ENCODE measurements at regions not wholly inside any gene's neighbourhood (a gene's known extent, or its start where the extent isn't known, plus 50 kb on each side); places are given as distances from the start of the nearest gene placed in this dataset.

- no peak for TF ChIP-seq CTCF (IDR thresholded peaks at IDR 0.05)
- no peak for TF ChIP-seq POLR2A (IDR thresholded peaks at IDR 0.05)
- TF ChIP-seq EP300 (IDR thresholded peaks at IDR 0.05), result no peak
- TF ChIP-seq POLR2AphosphoS5 (IDR thresholded peaks at IDR 0.05), result no peak
These were observed 838.6 kb downstream of the LTN1 start for GRCh38 chr21:28154121-28154520.

All from suprapubic skin (tissue), 4 donors.